Stimulated activated CD8-positive, alpha-beta memory T cell treated with anti-CD3 and anti-CD28 coated beads, Interleukin-15, amount 100 ng/mL, for 1 hour (primary cell): ENCODE measurements at regions not wholly inside any gene's neighbourhood (a gene's known extent, or its start where the extent isn't known, plus 50 kb on each side); places are given as distances from the start of the nearest gene placed in this dataset.

ENCODE experiments used
- DNase-seq: peaks from one replicate; pipeline ENCODE4 v3.0.0-alpha.2; 2020; ENCODE audit warnings: low read depth

DNA sequence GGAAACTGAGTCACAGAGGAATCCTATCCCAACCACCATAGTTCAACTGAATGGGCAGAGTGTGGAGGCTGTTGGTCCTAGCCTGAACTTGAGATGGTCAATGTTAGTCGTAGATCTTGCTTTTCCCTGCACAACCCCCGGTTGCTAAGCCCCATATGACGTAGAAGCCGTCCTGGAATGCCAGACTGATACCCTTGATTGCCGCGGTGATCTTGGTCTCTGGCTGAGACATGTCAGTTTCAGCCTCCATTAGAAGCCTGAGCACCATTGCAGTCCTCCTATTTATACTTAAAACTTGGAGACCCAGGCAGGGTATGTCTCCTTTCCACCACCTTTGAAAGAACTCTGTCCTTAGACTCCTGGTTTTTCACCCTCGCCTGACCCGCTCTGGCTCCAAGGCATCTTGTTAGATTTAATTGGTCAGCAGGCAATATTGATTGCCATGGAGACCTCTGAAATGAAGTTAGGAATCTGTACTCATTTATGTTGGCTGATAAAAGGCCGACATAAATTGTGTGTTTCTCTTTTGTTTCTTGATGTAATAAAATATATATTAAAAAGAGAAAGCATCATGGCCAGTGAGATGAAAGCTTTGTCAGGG lies 53.4 kb downstream of the RPLP1 start:
- no peak for DNase-seq

DNA sequence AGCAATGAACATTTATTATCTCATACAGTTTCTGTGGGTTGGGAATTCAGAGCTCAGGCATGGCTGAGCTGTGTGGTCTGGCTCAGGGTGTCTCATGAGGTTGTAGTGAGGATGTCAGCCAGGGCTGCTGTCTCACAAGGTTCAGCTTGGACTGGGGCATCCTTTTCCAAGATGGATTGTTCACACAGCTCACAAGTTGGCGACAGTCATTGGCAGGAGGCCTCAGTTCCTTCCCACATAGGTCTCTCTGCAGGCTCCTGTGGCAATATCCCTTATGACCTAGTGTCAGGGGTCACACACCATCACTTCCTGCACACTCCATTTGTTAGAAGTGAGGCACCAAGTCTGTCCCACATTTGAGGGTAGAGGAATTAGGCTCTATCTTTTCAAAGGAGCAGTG lies 56.0 kb downstream of the RPLP1 start:
- DNase-seq = no peak

DNA sequence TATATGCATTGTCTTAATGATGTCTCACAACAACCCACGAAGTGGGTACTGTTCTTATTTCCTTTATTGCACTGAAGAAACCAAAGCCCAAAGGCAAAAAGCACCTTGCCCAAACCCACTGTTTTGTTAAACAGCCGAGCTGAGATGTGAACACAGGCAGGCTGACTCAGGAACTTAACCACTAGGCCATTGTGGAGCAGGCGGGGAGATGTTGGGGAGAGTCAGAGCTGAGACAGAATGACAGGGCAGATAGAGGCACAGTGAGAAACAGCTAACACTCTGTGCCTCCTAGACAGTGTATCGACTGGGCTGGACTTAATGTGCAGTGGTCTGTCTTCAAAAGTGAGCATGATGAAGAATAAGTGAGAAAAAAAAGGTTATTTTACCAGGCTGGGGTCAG lies 56.5 kb downstream of the RPLP1 start:
- DNase-seq = no peak

DNA sequence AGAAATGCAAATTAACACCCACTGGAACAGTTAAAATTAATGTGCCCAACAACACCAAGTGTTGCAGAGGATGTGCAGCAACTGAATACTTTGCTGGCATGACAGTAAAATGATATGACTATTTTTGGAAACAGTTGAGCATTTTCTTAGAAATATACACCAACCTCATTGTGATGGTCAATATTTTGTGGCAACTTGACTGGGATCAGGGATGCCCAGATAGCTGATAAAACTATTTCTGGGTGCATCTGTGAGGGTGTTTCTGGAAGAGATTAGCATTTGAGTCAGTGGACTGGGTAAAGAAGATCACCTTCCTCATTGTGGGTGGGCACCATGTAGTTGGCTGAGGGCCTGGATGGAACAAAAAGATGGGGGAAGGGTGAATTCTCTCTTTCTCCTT lies 57.9 kb downstream of the RPLP1 start:
- no peak for DNase-seq

DNA sequence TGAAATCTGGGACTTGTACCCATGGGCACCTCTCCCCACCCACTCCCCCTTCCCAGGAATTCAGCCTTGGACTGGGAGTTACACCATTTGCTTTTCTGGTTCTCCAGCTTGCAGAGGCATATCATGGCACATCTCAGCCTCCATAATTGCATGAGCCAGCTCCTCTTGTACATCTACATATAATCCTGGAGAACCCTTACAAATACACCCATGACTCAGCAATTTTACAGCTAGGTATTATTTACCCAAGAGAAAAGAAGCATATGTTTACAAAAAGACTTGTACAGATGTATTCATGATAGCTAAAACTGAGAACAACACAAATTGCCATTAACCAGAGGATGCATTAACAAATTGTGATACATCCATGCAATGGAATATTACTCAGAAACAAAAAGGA lies 58.4 kb downstream of the RPLP1 start:
- DNase-seq = no peak

DNA sequence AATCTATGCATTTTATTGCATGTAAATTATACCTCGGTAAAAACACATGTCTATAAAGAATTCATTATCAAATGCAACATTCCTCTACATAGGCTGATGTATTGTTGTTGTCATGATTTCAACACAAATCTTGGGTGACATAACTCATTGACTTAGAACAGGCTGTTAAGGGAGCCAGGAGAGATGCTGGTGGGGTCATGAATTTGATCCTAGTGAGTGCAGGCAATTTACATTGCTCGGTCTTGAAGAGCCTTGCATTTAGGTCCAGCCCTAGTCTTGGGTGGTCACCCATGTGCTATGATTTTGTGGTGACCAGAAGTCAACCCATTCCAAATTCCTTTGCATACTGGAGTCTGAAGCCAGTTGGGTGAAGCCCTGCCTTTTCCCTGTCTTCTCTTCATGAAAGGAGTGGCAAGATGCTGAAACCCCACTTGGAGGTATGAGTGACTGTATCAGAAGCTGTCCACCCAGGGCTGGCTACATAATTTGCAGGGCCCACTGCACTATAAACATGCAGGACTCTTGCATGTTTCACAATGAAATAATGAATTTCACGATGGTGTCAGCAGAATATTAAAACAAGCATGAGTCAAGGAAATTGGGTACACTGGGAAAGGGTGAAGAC lies 59.2 kb downstream of the RPLP1 start:
- no peak for DNase-seq

DNA sequence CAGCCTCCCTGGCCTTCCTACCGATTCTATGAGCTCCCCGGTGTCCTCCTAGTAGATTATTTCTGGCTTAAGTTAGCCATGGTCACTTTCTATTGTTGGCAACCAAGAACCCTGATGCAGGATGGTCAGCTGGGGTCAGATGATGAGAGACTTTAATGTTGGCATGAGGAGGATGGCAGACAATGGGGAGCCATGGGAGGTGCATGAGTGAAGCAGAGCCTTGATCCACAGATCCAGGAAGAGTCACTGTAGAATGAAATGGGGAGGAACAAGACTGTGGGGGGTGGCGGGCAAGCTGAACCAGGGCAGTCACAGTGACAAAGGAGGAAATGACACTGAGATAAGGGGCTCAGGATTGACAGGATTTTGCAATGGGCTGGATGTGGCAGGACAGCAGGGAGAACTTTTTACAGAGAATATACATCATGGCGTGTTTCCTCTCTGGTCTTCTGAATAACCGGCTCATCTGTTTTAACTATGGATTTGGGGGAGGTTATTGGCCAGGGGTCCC lies 60.9 kb downstream of the RPLP1 start:
- DNase-seq = no peak

DNA sequence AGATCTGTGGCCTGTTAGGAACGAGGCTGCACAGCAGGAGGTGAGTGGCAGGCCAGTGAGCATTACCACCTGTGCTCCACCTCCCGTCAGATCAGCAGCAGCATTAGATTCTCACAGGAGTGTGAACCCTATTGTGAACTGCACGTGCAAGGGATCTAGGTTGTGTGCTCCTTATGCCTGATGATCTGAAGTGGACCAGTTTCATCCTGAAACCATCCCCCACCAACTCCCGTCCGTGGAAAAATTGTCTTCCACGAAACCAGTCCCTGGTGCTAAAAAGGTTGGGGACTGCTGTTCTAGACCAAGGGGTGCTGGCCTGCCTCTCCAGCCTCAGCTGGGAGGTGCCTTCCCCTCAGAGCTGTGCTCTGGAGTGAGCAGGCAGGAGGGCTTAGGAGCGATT lies 61.4 kb downstream of the RPLP1 start:
- DNase-seq = no peak

DNA sequence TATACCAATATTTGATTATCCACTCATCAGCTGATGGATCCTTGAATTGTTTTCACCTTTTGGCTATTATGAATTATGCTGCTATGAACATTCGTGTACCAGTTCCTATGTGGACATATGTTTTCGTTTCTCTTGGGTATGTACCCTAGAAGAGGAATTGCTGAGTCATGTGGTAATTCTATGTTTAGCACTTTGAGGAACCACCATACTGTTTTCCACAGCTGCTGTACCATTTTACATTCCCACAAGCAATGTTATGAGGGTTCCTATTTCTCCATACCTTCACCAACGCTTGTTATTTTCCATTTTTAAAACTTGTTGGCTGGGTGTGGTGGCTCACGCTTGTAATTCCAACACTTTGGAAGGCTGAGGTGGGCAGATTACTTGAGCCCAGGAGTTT lies 62.9 kb downstream of the RPLP1 start:
- DNase-seq = no peak

DNA sequence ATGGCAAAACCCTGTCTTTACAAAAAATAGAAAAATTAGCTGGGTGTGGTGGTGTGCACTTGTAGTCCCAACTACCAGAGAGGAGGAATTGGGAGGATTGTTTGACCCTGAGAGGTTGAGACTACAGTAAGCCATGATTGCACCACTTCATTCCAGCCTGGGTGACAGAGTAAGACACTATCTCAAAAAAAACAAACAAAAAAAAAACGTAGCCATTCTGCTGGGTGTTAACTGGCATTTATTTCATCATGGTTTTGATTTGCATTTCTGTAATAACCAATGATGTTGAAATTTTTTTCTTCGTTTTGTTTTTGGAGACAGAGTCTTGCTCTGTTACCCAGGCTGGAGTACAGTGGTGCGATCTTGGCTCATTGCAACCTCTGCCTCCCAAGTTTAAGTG lies 63.3 kb downstream of the RPLP1 start:
- no peak for DNase-seq

DNA sequence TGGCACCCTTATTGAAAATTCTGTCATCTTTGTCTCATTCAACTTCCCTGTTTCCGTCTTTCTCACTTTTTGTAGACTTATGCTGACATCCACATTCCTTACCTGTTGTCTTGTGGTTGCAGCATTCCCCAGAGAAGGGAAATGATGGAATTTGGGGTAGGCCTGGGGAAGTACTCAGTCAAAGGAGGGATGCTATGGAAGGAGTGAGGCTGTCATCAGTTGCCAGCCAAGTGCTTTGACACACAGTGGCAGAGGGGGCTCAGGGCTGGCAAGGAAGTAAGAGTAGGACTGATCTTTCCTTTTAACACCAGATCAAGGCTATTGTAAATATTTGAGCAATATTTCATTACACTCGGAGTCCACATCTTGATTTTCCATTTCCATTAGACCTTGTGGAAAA lies 64.4 kb downstream of the RPLP1 start:
- DNase-seq = no peak

DNA sequence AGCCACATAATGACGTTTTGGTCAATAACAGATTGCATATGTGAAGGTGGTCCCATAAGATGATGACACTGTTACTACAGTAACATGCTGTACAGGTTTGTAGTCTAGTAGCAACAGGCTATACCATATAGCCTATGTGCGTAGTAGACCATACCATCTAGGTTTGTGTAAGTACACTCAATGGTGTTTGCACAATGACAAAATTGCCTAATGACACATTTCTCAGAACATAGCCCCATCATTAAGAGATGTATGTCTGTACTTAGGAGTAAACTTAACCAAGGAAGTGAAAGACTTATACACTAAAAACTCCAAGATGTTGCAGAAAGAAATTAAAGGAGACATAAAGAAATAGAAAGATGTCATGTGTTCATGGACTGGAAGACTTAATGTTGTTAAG lies 66.2 kb downstream of the RPLP1 start:
- no peak for DNase-seq

DNA sequence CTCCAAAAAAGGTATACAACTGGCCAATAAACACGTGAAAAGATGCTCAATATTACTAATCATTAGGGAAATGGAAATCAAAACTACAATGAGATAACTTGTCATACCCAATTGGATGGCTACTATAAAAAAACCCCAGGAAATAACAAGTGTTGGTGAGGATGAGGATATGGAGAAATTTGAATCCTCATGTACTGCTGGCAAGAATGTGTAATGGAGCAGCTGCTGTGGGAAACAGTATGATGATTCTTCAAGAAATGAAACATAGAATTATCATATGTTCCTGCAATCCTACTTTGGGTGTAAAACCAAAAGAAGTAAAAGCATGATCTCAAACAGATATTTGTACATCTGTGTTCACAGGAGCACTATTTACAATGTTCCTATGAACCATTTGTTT lies 67.4 kb downstream of the RPLP1 start:
- DNase-seq = no peak

DNA sequence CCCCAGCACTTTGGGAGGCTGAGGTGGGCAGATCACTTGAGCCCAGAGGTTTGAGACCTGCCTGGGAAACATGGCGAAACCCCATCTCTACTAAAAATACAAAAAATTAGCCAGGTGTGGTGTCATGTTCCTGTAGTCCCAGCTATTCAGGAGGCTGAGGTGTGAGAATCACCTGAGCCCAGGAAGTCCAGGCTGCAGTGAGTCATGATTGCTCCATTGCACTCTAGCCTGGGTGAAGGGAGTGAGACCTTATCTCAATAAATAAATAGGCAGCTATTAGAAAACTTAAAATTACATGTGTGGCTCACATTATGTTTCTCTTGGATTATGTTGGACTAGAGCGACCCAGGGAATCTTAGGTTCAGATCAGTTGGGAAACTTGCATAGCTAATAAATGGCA lies 69.7 kb downstream of the RPLP1 start:
- DNase-seq = no peak

DNA sequence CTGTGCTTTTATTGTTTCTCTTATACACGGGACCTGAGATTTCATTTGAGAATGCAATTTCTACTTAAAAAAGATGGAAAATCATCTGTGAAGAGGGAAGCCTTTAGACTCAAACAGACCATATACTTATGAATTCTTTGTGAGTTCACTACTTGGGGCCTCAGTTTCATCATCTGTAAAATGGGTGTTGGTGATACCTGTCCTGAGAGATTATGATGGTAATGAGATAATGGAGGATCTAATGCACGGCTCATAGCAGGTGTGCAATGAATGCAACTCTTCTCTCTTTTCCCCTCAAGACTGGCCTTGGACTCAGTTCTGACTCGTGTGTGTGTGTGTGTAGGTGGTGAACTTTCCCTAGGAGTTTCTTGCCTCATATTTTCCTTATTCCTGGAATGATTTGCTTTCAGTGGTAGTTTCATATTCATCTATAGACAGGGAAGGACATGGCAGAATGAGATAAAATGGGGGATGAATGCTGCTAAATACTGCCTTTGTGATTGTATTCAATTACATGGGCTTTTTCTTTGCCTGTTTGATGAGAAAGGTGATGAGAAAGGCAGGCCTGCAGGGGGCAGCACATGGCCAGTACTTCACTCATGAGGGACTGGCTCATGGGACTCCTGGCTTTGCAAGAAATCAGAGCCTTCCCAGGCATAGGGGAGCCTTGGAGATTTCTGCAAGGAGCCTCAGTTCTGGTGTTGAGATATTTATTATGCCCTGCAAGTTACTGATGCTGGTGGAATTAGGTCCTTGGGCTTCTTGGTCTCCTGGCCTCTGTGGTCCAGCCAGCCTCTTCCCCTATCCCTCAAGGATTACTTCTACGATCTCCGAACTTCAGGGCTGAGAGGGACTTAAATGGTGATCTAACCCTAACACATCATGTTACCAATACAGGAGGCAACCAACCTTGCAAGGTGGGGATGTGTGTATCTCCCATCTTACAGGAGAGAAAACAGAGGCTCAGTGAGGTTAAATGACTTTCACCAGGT lies 70.7 kb downstream of the RPLP1 start:
- DNase-seq = peak; percentile 49

DNA sequence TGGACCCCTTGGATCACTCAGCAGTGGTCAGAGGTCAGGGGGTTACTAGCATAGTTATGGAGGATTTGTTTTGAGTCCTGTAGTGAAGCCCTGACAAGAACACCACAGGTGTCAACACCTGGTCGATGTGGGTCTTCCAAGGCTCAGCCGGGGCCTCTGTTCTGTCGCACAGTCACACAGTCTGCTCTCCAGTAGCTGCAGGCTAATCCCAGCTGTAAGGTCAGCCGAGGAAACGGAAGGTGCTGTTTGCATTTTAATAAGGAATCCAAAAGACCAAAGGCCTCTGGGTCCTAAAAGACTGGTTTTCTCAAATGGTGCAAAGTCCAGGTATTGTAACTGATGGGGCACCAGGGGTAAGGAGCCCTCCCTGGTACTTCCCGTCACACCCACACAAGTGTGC lies 71.7 kb downstream of the RPLP1 start:
- no peak for DNase-seq

DNA sequence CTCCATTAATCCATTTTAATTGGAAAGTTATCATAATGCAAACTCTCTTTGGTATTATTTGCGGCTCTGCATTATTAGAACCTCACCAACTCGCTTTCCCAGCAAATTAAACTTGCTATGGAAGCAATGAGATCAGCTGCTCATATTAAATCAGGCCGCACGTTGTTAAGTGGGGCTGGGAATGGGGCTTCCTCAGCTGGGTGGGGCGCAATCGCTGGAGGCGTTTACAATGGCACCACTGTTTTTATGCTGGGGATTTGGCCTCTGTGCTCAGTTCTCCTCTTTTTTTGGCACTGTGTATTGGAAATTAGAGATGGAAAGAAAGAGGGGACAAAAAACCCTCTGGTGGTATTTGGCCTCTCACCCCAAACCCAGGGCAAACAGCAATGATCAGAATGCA lies 72.2 kb downstream of the RPLP1 start:
- no peak for DNase-seq

DNA sequence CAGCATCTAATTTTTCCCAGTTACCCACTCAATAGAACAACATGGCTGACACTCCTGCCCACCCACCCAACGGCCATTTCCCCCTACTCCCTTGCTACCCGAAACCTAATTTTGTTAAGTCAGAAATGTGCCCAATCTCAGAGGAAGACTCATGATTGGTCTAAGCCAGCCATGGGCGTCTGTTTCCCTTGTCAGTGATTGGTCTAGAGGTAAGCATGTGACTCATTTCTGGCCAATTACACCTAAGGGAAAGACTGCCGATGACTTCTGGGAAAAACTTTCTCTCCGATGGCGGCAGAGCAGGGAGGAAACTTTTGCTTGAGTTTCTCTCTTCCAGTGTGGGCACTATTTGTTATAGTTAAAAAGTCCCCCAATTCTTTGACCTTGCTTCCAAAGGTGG lies 72.9 kb downstream of the RPLP1 start:
- no peak for DNase-seq

DNA sequence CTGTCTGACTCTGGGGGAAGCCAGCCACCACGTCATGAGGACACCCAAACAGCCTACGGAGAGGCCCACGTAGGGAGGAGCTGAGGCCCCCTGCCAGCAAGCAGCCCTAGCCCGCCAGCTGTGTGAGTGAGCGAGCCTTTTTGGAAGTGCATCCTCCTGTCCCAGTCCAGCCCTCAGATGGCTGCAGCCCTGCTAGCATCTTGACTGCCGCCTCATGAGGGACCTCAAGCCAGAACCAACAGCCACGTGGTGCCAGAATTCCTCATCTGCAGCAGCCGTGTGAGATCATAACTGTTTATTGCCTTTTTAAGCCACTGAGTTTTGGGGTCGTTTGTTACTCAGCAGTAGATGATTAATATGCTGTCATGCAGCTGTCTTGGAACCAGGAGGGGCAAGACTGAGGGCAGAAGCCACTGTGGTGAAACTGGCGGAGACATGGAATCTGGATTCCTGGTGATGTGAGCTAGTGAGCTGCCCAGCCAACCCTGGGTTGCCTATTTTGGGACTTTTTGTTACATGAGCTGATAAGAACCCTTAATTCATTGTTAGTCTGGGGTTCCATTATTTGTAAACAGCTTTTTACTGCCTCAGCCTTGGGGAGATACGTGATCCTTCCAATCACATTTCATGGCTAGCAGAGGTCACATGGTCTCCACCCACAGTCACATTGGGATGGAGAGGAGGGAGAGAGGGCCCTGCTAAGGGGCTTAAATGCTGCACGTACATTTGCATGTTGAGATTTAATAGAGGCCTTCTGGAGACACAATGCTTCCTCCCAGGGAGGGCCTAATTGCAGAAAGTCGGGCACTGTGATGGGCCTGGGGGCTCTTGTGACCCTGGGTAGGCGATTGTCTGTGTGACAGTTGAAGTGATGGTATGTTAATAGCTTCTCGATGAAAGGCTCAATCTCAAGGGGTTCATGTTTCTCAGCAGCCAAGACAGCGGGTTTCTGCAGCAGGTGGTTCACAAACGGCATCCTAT lies 73.8 kb downstream of the RPLP1 start:
- no peak for DNase-seq

DNA sequence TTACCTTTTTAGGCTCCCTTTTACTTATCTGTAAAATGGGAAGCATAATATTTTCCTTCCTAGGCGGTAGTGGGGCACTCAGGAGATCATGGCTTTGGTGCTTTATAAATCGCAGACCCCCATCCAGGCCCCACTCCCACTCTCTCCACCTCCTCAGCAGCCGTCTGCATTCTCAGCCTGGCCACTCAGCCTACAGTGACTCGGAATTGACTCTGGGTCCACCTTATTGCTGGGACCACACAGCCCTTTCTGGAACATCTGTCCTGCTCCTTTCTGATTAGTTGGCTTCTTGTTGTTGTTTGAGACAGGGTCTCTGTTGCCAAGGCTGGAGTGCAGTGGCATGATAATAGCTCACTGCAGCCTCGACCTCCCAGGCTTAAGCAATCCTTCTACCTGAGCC lies 76.5 kb downstream of the RPLP1 start:
- no peak for DNase-seq

DNA sequence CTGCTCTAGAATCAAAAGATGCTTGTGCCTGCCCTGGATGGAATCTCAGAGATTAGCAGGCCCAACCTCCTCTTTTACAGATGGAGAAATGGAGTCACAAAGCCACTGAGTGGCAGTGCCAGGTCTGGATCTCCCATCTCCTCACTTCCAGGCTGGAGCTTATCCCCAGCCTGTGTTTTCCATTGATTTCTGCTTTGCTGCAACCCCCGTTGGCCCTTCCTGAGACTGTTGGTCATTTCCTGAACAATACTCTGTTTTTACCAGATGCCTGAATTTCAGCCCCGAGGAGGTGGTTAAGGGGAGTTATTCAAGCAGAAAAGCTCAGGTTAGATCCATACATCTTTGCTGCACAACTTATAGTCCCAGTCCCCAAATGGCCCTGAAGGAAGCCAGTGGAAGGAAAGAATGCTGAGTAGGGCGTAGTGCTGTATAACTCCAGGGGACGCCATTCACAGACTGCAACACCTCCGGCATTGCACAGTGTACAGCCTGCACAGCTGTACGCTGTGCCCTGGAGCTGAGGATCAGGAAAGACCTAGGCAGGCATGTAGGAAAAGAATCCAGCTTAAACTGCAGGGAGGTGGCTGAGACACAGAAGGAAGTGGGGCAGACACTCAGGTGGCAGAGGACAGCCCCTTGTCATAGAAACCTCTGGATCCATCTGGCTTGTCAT lies 77.5 kb downstream of the RPLP1 start:
- no peak for DNase-seq
